ENCODE measurements at regions not wholly inside any gene's neighbourhood (a gene's known extent, or its start where the extent isn't known, plus 50 kb on each side); places are given as distances from the start of the nearest gene placed in this dataset.

DNA sequence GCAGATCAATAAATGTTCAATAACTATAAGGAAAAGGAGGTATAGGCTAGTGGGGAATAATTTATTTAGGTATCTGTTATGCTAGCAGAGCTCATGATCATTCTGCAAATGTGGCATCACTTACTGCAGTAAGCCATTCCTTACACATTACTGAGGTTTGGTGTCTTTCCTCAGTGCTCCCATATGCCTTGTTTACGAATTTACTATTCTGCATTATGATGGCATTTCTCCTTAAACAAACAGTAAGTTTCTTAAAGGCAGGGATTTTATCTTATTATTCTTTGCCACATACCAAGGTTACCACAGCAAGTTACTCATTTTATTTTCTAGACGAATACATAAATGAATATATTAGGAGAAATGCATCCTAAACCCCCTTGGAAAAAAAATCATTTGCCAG is 88.4 kb downstream of the DSEL start (continued):
- TF ChIP-seq, protein P1, sequence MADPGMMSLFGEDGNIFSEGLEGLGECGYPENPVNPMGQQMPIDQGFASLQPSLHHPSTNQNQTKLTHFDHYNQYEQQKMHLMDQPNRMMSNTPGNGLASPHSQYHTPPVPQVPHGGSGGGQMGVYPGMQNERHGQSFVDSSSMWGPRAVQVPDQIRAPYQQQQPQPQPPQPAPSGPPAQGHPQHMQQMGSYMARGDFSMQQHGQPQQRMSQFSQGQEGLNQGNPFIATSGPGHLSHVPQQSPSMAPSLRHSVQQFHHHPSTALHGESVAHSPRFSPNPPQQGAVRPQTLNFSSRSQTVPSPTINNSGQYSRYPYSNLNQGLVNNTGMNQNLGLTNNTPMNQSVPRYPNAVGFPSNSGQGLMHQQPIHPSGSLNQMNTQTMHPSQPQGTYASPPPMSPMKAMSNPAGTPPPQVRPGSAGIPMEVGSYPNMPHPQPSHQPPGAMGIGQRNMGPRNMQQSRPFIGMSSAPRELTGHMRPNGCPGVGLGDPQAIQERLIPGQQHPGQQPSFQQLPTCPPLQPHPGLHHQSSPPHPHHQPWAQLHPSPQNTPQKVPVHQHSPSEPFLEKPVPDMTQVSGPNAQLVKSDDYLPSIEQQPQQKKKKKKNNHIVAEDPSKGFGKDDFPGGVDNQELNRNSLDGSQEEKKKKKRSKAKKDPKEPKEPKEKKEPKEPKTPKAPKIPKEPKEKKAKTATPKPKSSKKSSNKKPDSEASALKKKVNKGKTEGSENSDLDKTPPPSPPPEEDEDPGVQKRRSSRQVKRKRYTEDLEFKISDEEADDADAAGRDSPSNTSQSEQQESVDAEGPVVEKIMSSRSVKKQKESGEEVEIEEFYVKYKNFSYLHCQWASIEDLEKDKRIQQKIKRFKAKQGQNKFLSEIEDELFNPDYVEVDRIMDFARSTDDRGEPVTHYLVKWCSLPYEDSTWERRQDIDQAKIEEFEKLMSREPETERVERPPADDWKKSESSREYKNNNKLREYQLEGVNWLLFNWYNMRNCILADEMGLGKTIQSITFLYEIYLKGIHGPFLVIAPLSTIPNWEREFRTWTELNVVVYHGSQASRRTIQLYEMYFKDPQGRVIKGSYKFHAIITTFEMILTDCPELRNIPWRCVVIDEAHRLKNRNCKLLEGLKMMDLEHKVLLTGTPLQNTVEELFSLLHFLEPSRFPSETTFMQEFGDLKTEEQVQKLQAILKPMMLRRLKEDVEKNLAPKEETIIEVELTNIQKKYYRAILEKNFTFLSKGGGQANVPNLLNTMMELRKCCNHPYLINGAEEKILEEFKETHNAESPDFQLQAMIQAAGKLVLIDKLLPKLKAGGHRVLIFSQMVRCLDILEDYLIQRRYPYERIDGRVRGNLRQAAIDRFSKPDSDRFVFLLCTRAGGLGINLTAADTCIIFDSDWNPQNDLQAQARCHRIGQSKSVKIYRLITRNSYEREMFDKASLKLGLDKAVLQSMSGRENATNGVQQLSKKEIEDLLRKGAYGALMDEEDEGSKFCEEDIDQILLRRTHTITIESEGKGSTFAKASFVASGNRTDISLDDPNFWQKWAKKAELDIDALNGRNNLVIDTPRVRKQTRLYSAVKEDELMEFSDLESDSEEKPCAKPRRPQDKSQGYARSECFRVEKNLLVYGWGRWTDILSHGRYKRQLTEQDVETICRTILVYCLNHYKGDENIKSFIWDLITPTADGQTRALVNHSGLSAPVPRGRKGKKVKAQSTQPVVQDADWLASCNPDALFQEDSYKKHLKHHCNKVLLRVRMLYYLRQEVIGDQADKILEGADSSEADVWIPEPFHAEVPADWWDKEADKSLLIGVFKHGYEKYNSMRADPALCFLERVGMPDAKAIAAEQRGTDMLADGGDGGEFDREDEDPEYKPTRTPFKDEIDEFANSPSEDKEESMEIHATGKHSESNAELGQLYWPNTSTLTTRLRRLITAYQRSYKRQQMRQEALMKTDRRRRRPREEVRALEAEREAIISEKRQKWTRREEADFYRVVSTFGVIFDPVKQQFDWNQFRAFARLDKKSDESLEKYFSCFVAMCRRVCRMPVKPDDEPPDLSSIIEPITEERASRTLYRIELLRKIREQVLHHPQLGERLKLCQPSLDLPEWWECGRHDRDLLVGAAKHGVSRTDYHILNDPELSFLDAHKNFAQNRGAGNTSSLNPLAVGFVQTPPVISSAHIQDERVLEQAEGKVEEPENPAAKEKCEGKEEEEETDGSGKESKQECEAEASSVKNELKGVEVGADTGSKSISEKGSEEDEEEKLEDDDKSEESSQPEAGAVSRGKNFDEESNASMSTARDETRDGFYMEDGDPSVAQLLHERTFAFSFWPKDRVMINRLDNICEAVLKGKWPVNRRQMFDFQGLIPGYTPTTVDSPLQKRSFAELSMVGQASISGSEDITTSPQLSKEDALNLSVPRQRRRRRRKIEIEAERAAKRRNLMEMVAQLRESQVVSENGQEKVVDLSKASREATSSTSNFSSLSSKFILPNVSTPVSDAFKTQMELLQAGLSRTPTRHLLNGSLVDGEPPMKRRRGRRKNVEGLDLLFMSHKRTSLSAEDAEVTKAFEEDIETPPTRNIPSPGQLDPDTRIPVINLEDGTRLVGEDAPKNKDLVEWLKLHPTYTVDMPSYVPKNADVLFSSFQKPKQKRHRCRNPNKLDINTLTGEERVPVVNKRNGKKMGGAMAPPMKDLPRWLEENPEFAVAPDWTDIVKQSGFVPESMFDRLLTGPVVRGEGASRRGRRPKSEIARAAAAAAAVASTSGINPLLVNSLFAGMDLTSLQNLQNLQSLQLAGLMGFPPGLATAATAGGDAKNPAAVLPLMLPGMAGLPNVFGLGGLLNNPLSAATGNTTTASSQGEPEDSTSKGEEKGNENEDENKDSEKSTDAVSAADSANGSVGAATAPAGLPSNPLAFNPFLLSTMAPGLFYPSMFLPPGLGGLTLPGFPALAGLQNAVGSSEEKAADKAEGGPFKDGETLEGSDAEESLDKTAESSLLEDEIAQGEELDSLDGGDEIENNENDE (IDR thresholded peaks at IDR 0.05; ENCODE audit: insufficient replicate concordance, low read length), result no peak
- TF ChIP-seq ZNF274 (IDR thresholded peaks at IDR 0.05; ENCODE audit: borderline replicate concordance, extremely low read depth, low read length) (no peak), SUZ12 (IDR thresholded peaks at IDR 0.05; ENCODE audit: low read length) (no peak), CTBP2 (IDR thresholded peaks at IDR 0.05; ENCODE audit: borderline replicate concordance, insufficient read depth, insufficient read length, low read length) (no peak), CEBPB (IDR thresholded peaks at IDR 0.05; ENCODE audit: low read depth, low read length) (no peak), TBP (IDR thresholded peaks at IDR 0.05; ENCODE audit: low read depth, low read length) (no peak)

All from H1 (cell line).